Astrocyte of the cerebellum (primary cell): ENCODE measurements at regions not wholly inside any gene's neighbourhood (a gene's known extent, or its start where the extent isn't known, plus 50 kb on each side); places are given as distances from the start of the nearest gene placed in this dataset.

Source experiments
- DNase-seq: peaks from one replicate; pipeline ENCODE4 v3.0.0-alpha.2; 2011; ENCODE audit warnings: low read depth
- H3K4me3 ChIP-seq: 2 replicates; pipeline ENCODE4 v1.5.1; 2011; ENCODE audit warnings: mild to moderate bottlenecking, low read depth, low read length, moderate library complexity
- in situ Hi-C: cut with HindIII; loops from 2 replicates; pipeline ENCODE4 v1.10.0; 2017; ENCODE audit warnings: low sequenced_read_pairs
- TF ChIP-seq, protein P1 (sequence below): IDR thresholded peaks from 2 replicates; pipeline ENCODE4 v1.5.1; 2012; ENCODE audit warnings: low read length, low read depth, moderate library complexity, mild to moderate bottlenecking; ENCODE audit errors: missing control alignments

- in situ Hi-C loops: no loop called here
- no peak for DNase-seq
- TF ChIP-seq, protein P1, sequence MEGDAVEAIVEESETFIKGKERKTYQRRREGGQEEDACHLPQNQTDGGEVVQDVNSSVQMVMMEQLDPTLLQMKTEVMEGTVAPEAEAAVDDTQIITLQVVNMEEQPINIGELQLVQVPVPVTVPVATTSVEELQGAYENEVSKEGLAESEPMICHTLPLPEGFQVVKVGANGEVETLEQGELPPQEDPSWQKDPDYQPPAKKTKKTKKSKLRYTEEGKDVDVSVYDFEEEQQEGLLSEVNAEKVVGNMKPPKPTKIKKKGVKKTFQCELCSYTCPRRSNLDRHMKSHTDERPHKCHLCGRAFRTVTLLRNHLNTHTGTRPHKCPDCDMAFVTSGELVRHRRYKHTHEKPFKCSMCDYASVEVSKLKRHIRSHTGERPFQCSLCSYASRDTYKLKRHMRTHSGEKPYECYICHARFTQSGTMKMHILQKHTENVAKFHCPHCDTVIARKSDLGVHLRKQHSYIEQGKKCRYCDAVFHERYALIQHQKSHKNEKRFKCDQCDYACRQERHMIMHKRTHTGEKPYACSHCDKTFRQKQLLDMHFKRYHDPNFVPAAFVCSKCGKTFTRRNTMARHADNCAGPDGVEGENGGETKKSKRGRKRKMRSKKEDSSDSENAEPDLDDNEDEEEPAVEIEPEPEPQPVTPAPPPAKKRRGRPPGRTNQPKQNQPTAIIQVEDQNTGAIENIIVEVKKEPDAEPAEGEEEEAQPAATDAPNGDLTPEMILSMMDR: no peak
- no peak overlapping the region for H3K4me3 ChIP-seq
Measured at GRCh38 chr13:36518707-36519106, 86.4 kb downstream of the CCNA1 start.

- TF ChIP-seq, protein P1: no peak
- DNase-seq: no peak
- in situ Hi-C loops: no loop called here
- H3K4me3 ChIP-seq: no peak overlapping the region
Measured at GRCh38 chr13:36519432-36519831, 87.1 kb downstream of the CCNA1 start.

DNA sequence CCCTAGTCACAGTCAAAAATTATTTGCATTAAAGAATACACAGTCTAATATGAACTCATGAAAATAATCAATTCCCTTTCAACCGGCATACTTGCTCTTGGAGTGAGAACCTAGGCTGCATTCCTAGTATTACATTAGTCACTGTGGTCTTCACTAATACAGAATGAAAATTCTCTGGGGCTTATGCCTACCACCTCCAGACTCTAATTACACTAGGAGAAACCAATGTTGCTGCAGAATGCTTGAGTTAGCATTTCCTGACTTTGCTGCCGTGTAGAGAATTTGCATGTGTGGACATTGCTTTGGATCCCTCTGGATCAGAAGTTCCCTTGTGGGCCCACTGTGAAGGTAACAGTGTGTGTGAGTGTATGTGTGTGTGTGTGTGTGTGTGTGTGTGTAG is 87.8 kb downstream of the CCNA1 start:
- TF ChIP-seq, protein P1: no peak
- no peak overlapping the region for H3K4me3 ChIP-seq
- in situ Hi-C loops: no loop called here
- DNase-seq: no peak

DNA sequence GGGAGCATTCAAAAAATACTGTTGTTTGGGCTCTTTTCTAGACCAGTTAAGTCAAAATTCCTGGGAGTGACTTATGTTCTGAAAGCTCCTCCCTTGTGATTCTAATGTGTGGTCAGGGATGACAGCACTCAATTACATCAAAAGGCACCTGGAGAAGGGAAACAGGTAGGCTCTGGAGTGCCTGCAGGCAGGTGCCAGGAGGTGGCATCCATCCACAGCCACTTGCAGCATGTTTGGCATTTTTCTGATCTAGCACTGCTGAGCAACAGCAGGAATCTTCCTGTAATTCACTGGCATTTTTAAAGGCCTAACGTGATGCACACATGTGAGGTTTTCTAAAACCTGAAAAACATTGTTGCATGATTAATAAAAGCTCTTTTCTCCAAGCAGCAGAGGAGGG is 94.6 kb downstream of the CCNA1 start:
- DNase-seq: no peak
- H3K4me3 ChIP-seq: no peak overlapping the region
- TF ChIP-seq, protein P1: no peak
- in situ Hi-C loops: no loop called here

DNA sequence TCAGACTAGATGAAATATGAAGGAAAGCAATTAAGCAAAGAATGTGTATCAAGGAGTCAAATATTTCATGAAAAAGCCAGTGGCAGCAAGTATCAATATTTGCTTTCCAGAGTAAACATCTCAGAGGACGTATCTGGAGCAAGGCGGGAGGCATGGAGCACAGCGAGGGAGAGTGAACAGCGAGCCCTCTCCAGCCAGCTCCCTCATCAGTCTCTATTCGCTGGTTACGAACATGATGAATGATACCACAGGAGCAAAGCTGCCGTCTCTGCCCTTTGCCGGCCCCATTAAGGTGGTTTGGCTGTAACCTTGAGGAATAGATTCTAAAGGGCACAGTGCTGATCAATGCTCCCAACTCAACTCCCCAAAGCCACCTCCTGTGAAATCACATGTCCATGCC is 95.8 kb downstream of the CCNA1 start:
- in situ Hi-C loops: no loop called here
- no peak for DNase-seq
- no peak overlapping the region for H3K4me3 ChIP-seq
- TF ChIP-seq, protein P1: no peak

GRCh38 chr13:36530050-36530789 is 97.9 kb downstream of the CCNA1 start:
- no peak overlapping the region for H3K4me3 ChIP-seq
- TF ChIP-seq, protein P1: no peak
- peak; percentile 84 for DNase-seq
- in situ Hi-C loops: no loop called here
